GM12878 (cell line): ENCODE measurements at regions not wholly inside any gene's neighbourhood (a gene's known extent, or its start where the extent isn't known, plus 50 kb on each side); places are given as distances from the start of the nearest gene placed in this dataset.

Experiments used
- ATAC-seq: fragments of 200-7000 bp; cut with Tn5 transposase; 3 replicates; pipeline ENCODE4 v1.9.1; 2020; ENCODE audit warnings: mild to moderate bottlenecking, moderate library complexity
- BruUV-seq: library from RNA; stranded (reverse); fragments of 400-500 nt; replicated peaks from 2 replicates; lab custom pipeline; 2021; lab: Mats Ljungman, UMichigan
- CTCF ChIA-PET: fragments of 300-600 bp; sonication (Branson Sonifier 250); formaldehyde crosslinking; extraction: SDS; loops from one replicate; lab custom pipeline; 2021; ENCODE audit warnings: inconsistent platforms; lab: Yijun Ruan, JAX
- POLR2A ChIA-PET: fragments of 350-600 bp; formaldehyde crosslinking; extraction: SDS; loops from one replicate; lab custom pipeline; 2021; ENCODE audit warnings: inconsistent platforms; lab: Charles Lee
- RAD21 ChIA-PET: fragments of 300-600 bp; sonication (Branson Sonifier 250); formaldehyde crosslinking; loops from one replicate; lab custom pipeline; 2023; ENCODE audit warnings: antibody characterized with exemption; ENCODE audit not compliant: unreplicated experiment; lab: Charles Lee
- SMC1A ChIA-PET: fragments of 300-600 bp; sonication (Branson Sonifier 250); formaldehyde crosslinking; loops from one replicate; lab custom pipeline; 2023; ENCODE audit not compliant: unreplicated experiment, uncharacterized antibody; lab: Charles Lee
- DNase-seq: peaks from one replicate; pipeline ENCODE4 v3.0.0-alpha.2; 2011; ENCODE audit warnings: low read depth, low spot score
- FAIRE-seq: peaks from 3 replicates; lab custom pipeline; 2011; peaks lifted over from hg19 to GRCh38; lab: Jason Lieb, UNC
- H2AFZ ChIP-seq: 2 replicates; pipeline ENCODE4 v1.6.0; 2011; ENCODE audit warnings: low read depth, low read length, control low read depth; ENCODE audit not compliant: control insufficient read depth
- H3K27ac ChIP-seq: 2 replicates; pipeline ENCODE4 v1.5.1; 2011; ENCODE audit warnings: control low read depth; ENCODE audit not compliant: control insufficient read depth, insufficient read depth
- H3K27me3 ChIP-seq, 2 experiments: replicated peaks in 1 of 2; 2 replicates each; pipeline versions ENCODE4 v1.6.0 to v1.6.1; 2011; ENCODE audit warnings: low read length in 1 of 2; ENCODE audit not compliant: control insufficient read depth in 2 of 2, insufficient read depth in 2 of 2
- H3K36me3 ChIP-seq, 2 experiments: 2 replicates each; pipeline ENCODE4 v1.5.1; 2011; ENCODE audit warnings: low read length in 1 of 2; ENCODE audit not compliant: control insufficient read depth in 2 of 2, insufficient read depth in 2 of 2
- H3K4me1 ChIP-seq: 2 replicates; pipeline ENCODE4 v1.6.1; 2011; ENCODE audit warnings: mild to moderate bottlenecking, low read length, moderate library complexity, mixed read lengths; ENCODE audit not compliant: control insufficient read depth, insufficient read depth
- H3K4me2 ChIP-seq: 2 replicates; pipeline ENCODE4 v1.6.0; 2011; ENCODE audit warnings: control low read depth; ENCODE audit not compliant: control insufficient read depth, insufficient read depth
- H3K4me3 ChIP-seq: fragments of 200-600 bp; sonication (generic); 2 replicates; pipeline ENCODE4 v1.5.1; 2016
- H3K79me2 ChIP-seq: 2 replicates; pipeline ENCODE4 v1.6.0; 2011; ENCODE audit warnings: low read length; ENCODE audit not compliant: control insufficient read depth, insufficient read depth
- H3K9ac ChIP-seq: 2 replicates; pipeline ENCODE4 v1.8.0; 2011; ENCODE audit warnings: low read length, control low read depth, mixed read lengths; ENCODE audit not compliant: control insufficient read depth, insufficient read depth
- H3K9me3 ChIP-seq: replicated peaks from 3 replicates; pipeline ENCODE4 v1.5.1; 2011; ENCODE audit warnings: mild to moderate bottlenecking, low read length; ENCODE audit not compliant: control insufficient read depth, insufficient read depth
- H4K20me1 ChIP-seq: 2 replicates; pipeline ENCODE4 v1.6.0; 2011; ENCODE audit not compliant: control insufficient read depth, insufficient read depth
- IKZF2 ChIP-seq, 2 experiments: fragments of 450-650 bp; IDR thresholded peaks; 2 replicates each; pipeline ENCODE4 v1.6.1; 2017; ENCODE audit warnings: mild to moderate bottlenecking in 2 of 2, moderate library complexity in 2 of 2
- JUND ChIP-seq: IDR thresholded peaks from 2 replicates; pipeline ENCODE4 v1.6.1; 2012; ENCODE audit warnings: low read depth, mild to moderate bottlenecking, low read length, improper control_type of control experiment, moderate library complexity
- MYC ChIP-seq: IDR thresholded peaks from 2 replicates; pipeline ENCODE4 v1.6.1; 2011; ENCODE audit warnings: mild to moderate bottlenecking, low read length, moderate library complexity, inconsistent platforms; ENCODE audit not compliant: insufficient read depth, insufficient replicate concordance, insufficient read length, severe bottlenecking
- NR2C2 ChIP-seq: IDR thresholded peaks from 2 replicates; pipeline ENCODE4 v1.6.1; 2011; ENCODE audit warnings: borderline replicate concordance, low read depth; ENCODE audit not compliant: control insufficient read depth, insufficient read length
- RELA ChIP-seq: fragments of 450-650 bp; IDR thresholded peaks from 2 replicates; pipeline ENCODE4 v1.8.0; 2014; ENCODE audit warnings: borderline replicate concordance; ENCODE audit not compliant: partially characterized antibody
- SMC3 ChIP-seq: IDR thresholded peaks from 2 replicates; pipeline ENCODE4 v1.6.1; 2011; ENCODE audit warnings: low read length, improper control_type of control experiment, borderline replicate concordance
- TARDBP ChIP-seq: IDR thresholded peaks from 2 replicates; pipeline ENCODE4 v1.6.1; 2016; ENCODE audit warnings: borderline replicate concordance
- YY1 ChIP-seq: IDR thresholded peaks from 2 replicates; pipeline ENCODE4 v1.6.1; 2011; ENCODE audit warnings: low read depth, mild to moderate bottlenecking, low read length
- WGBS: methylation state at CpG from one replicate; pipeline ENCODE4 v1.1.6; 2016; ENCODE audit warnings: low lambda C conversion rate; ENCODE audit not compliant: insufficient replicate concordance, insufficient coverage; ENCODE audit errors: missing lambda C conversion rate; 5-methylcytosine and 5-hydroxymethylcytosine counted together
- in situ Hi-C: fragments of 300-500 bp; cut with MboI; formaldehyde crosslinking; loops from 9 replicates; pipeline ENCODE4 v1.14.3; 2018; ENCODE audit warnings: mixed read lengths
- intact Hi-C: fragments of 100-400 bp; cut with micrococcal nuclease; formaldehyde crosslinking; loops from one replicate; pipeline ENCODE4 v1.14.2; 2022; ENCODE audit not compliant: unreplicated experiment
- TF ChIP-seq, protein P1 (sequence below): fragments of 450-650 bp; IDR thresholded peaks from 2 replicates; pipeline ENCODE4 v1.6.1; 2017; ENCODE audit warnings: borderline replicate concordance

DNA sequence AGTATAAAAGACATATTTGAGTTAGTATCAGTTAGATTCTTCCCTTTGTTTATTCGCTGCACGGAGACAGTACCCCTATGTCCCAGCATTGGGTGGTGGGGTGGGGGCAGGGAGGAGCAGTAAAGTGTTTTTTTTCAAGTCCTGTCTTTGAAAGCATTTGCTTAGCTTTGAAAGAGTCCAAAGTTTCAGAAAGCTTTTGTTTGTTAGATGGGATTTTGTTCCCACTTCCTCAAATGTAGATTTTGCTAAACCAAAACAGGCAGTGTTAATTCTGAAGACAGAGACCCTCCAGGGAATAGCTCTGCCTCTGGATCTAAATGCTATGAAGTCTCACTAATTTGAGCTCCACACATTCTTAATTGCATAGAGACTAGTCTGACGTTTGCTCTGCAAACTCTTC, 114.6 kb upstream of the KCNAB1 start:
- 27% methylated on average over 3 of the region's 3 CpGs for WGBS
- H3K79me2 ChIP-seq: no peaks in the 10 kb centered on the region
- no peaks in the 10 kb centered on the region for H3K36me3 ChIP-seq
- H3K4me3 ChIP-seq: no peak overlapping the region
- POLR2A ChIA-PET: interaction anchor here (0.5 kb wide), 1 partner anchor 106 kb away, joined by 4 read pairs; no protein-coding TSS in a partner anchor
- SMC1A ChIA-PET: interaction anchor here (0.6 to 1.7 kb wide), 2 partner anchors 200 to 330 kb away, joined by 3 read pairs; partner anchors contain the start of gene C3orf33
- in situ Hi-C loops: no loop called here
- no peak for DNase-seq
- TF ChIP-seq TARDBP: no peak
- no peak for TF ChIP-seq IKZF2 (IDR thresholded peaks at IDR 0.05)
- TF ChIP-seq YY1: no peak
- TF ChIP-seq, protein P1, sequence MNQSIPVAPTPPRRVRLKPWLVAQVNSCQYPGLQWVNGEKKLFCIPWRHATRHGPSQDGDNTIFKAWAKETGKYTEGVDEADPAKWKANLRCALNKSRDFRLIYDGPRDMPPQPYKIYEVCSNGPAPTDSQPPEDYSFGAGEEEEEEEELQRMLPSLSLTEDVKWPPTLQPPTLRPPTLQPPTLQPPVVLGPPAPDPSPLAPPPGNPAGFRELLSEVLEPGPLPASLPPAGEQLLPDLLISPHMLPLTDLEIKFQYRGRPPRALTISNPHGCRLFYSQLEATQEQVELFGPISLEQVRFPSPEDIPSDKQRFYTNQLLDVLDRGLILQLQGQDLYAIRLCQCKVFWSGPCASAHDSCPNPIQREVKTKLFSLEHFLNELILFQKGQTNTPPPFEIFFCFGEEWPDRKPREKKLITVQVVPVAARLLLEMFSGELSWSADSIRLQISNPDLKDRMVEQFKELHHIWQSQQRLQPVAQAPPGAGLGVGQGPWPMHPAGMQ: no peak
- no peak for TF ChIP-seq RELA
- no peak for TF ChIP-seq JUND
- no peak for TF ChIP-seq SMC3
- TF ChIP-seq MYC: no peak
- no peak for TF ChIP-seq NR2C2
- H3K27ac ChIP-seq: no peak overlapping the region
- RAD21 ChIA-PET: no interaction called here
- no peak for FAIRE-seq
- ATAC-seq: no peak
- CTCF ChIA-PET: interaction anchor here (0.7 to 1.0 kb wide), 2 partner anchors 18 to 444 kb away, joined by 3 read pairs; no protein-coding TSS in a partner anchor
- H2AFZ ChIP-seq: no peak overlapping the region
- no peaks in the 10 kb centered on the region for H3K4me1 ChIP-seq
- H3K4me2 ChIP-seq: no peak overlapping the region
- no TSS peak for BruUV-seq
- no peak overlapping the region for H3K9ac ChIP-seq
- no peaks in the 10 kb centered on the region; a peak in 1 of 4 replicates for H3K27me3 ChIP-seq
- intact Hi-C loops: loop anchor here (10.0 kb wide), 1 partner anchor 201 kb away; the partner anchor contains the start of gene C3orf33
- H4K20me1 ChIP-seq: no peaks in the 10 kb centered on the region
- H3K9me3 ChIP-seq: no peaks in the 10 kb centered on the region
